Esophagus muscularis mucosa (tissue), 4 donors: ENCODE measurements at regions not wholly inside any gene's neighbourhood (a gene's known extent, or its start where the extent isn't known, plus 50 kb on each side); places are given as distances from the start of the nearest gene placed in this dataset.

Experiments used
- EP300 ChIP-seq: sonication (generic); formaldehyde crosslinking; IDR thresholded peaks from one replicate; pipeline ENCODE4 v1.6.1; 2017; ENCODE audit warnings: antibody characterized with exemption
- POLR2A ChIP-seq: fragments of 450-650 bp; IDR thresholded peaks from one replicate; pipeline ENCODE4 v1.6.1; 2017; ENCODE audit warnings: antibody characterized with exemption, moderate library complexity, mild to moderate bottlenecking, low read depth
- POLR2AphosphoS5 ChIP-seq, 2 donors: sonication (generic); formaldehyde crosslinking; IDR thresholded peaks; one replicate each; pipeline ENCODE4 v1.6.1; 2017; ENCODE audit warnings: antibody characterized with exemption in 2 of 2
- TF ChIP-seq, protein P1 (sequence below), 3 experiments: fragments of 200-600 bp in 2 of 3; fragments of 450-650 bp in 1 of 3; sonication (generic) in 2 of 3; IDR thresholded peaks; one replicate each; pipeline ENCODE4 v1.5.1; 2017 to 2019; ENCODE audit warnings: antibody characterized with exemption in 3 of 3, mild to moderate bottlenecking in 2 of 3, moderate library complexity in 1 of 3

DNA sequence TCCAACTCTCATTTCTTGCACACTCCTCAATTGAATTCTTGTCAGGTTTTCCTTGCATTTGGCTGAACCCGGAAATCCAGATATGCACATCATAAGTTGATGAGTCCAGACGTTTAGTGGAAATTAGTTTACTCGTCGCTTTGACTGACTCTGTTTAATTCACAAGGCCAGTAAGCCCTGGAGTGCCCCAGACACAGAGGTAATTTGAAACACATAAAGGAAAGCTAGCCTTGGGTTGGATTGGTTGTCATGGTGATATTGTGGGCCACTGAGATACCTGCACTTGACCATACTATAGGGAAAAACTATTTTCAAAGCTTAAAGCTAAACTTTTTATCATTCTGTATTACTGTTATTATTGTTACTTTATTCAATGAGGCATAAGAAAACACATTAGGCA lies 178.3 kb upstream of the CA10 start:
- TF ChIP-seq, protein P1, sequence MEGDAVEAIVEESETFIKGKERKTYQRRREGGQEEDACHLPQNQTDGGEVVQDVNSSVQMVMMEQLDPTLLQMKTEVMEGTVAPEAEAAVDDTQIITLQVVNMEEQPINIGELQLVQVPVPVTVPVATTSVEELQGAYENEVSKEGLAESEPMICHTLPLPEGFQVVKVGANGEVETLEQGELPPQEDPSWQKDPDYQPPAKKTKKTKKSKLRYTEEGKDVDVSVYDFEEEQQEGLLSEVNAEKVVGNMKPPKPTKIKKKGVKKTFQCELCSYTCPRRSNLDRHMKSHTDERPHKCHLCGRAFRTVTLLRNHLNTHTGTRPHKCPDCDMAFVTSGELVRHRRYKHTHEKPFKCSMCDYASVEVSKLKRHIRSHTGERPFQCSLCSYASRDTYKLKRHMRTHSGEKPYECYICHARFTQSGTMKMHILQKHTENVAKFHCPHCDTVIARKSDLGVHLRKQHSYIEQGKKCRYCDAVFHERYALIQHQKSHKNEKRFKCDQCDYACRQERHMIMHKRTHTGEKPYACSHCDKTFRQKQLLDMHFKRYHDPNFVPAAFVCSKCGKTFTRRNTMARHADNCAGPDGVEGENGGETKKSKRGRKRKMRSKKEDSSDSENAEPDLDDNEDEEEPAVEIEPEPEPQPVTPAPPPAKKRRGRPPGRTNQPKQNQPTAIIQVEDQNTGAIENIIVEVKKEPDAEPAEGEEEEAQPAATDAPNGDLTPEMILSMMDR (IDR thresholded peaks at IDR 0.05), result no peak
- TF ChIP-seq POLR2AphosphoS5 (IDR thresholded peaks at IDR 0.05), result no peak
- TF ChIP-seq POLR2A, result no peak
- no peak for TF ChIP-seq EP300
